A549 (cell line): ENCODE measurements at regions not wholly inside any gene's neighbourhood (a gene's known extent, or its start where the extent isn't known, plus 50 kb on each side); places are given as distances from the start of the nearest gene placed in this dataset.

Source experiments
- ATAC-seq, 2 experiments: fragments of 200-7000 bp in 1 of 2; fragments of >200 bp in 1 of 2; cut with Nextera tagmentation in 1 of 2; cut with Tn5 transposase in 1 of 2; 3 replicates each; pipeline versions ENCODE4 v1.8.0 to v1.9.1; 2018 to 2020; ENCODE audit warnings: mild to moderate bottlenecking in 1 of 2, moderate library complexity in 1 of 2
- CTCF ChIA-PET: fragments of 300-600 bp; sonication (Branson Sonifier 250); formaldehyde crosslinking; extraction: SDS; loops from one replicate; lab custom pipeline; 2021; ENCODE audit warnings: antibody characterized with exemption, inconsistent platforms; lab: Yijun Ruan, JAX
- POLR2A ChIA-PET: fragments of 350-600 bp; formaldehyde crosslinking; extraction: SDS; loops from one replicate; lab custom pipeline; 2021; ENCODE audit warnings: antibody characterized with exemption, inconsistent platforms; lab: Yijun Ruan, JAX
- DNase-seq, 2 experiments: peaks; one replicate each; pipeline versions ENCODE4 v3.0.0 to v3.0.0-alpha.2; 2011 to 2016; ENCODE audit warnings: low read depth in 1 of 2, low spot score in 1 of 2
- FAIRE-seq: peaks from 2 replicates; lab custom pipeline; 2011; peaks lifted over from hg19 to GRCh38; lab: Jason Lieb, UNC
- H3K27ac ChIP-seq, 2 experiments: fragments of >200 bp; sonication (Bioruptor Twin); formaldehyde crosslinking; 3 replicates each; pipeline ENCODE4 v1.5.1; 2016 to 2017
- H3K4me1 ChIP-seq: fragments of >200 bp; sonication (Bioruptor Twin); formaldehyde crosslinking; 3 replicates; pipeline ENCODE4 v1.6.1; 2016
- H3K4me2 ChIP-seq: fragments of >200 bp; sonication (Bioruptor Twin); formaldehyde crosslinking; 3 replicates; pipeline ENCODE4 v1.6.1; 2016
- H3K4me3 ChIP-seq: fragments of >200 bp; sonication (Bioruptor Twin); formaldehyde crosslinking; 3 replicates; pipeline ENCODE4 v1.5.1; 2016
- H3K9me3 ChIP-seq: fragments of >200 bp; sonication (Bioruptor Twin); formaldehyde crosslinking; 3 replicates; pipeline ENCODE4 v1.6.1; 2016
- BHLHE40 ChIP-seq: IDR thresholded peaks from 2 replicates; pipeline ENCODE4 v1.6.1; 2012; ENCODE audit warnings: low read depth, low read length, inconsistent platforms
- CBX8 ChIP-seq: fragments of 200-600 bp; sonication (generic); IDR thresholded peaks from 2 replicates; pipeline ENCODE4 v1.6.1; 2016
- CTCF ChIP-seq: fragments of >200 bp; sonication (Bioruptor Twin); formaldehyde crosslinking; IDR thresholded peaks from 3 replicates; pipeline ENCODE4 v1.5.1; 2016
- EHF ChIP-seq: fragments of 250-450 bp; sonication (Bioruptor Pico); IDR thresholded peaks from 2 replicates; pipeline ENCODE4 v1.5.0; 2020; ENCODE audit warnings: mild to moderate bottlenecking
- EP300 ChIP-seq, 2 experiments: fragments of >200 bp; sonication (Bioruptor Twin); formaldehyde crosslinking; IDR thresholded peaks; 2 replicates in 1 of 2; 3 replicates in 1 of 2; pipeline ENCODE4 v1.6.1; 2016 to 2017
- FOSB ChIP-seq: fragments of 250-450 bp; sonication (Bioruptor Pico); IDR thresholded peaks from 2 replicates; pipeline ENCODE4 v1.5.0; 2020; ENCODE audit warnings: mild to moderate bottlenecking, moderate library complexity
- FOXS1 ChIP-seq: fragments of 250-450 bp; sonication (Bioruptor Pico); IDR thresholded peaks from 2 replicates; pipeline ENCODE4 v1.5.0; 2020; ENCODE audit warnings: mild to moderate bottlenecking, moderate library complexity
- GATA3 ChIP-seq: IDR thresholded peaks from 2 replicates; pipeline ENCODE4 v1.6.1; 2012; ENCODE audit warnings: borderline replicate concordance
- HOXA7 ChIP-seq: fragments of 250-450 bp; sonication (Bioruptor Pico); IDR thresholded peaks from 2 replicates; pipeline ENCODE4 v1.5.0; 2020; ENCODE audit warnings: mild to moderate bottlenecking, moderate library complexity
- HOXB5 ChIP-seq: fragments of 250-450 bp; sonication (Bioruptor Pico); IDR thresholded peaks from 2 replicates; pipeline ENCODE4 v1.5.0; 2020; ENCODE audit warnings: mild to moderate bottlenecking, moderate library complexity
- MAZ ChIP-seq: fragments of 150-350 bp; IDR thresholded peaks from 2 replicates; pipeline ENCODE4 v1.6.1; 2014; ENCODE audit warnings: antibody characterized with exemption, low read depth, low read length, borderline replicate concordance
- NFE2L2 ChIP-seq: fragments of 150-350 bp; conservative IDR thresholded peaks from 2 replicates; pipeline ENCODE4 v1.6.1; 2014; ENCODE audit warnings: low read length
- PBX3 ChIP-seq: IDR thresholded peaks from 2 replicates; pipeline ENCODE4 v1.6.1; 2012
- POLR2AphosphoS2 ChIP-seq: conservative IDR thresholded peaks from 2 replicates; pipeline ENCODE4 v1.6.1; 2012; ENCODE audit warnings: low read length, improper control_type of control experiment, inconsistent platforms
- RAD21 ChIP-seq, 2 experiments: fragments of >200 bp in 1 of 2; sonication (Bioruptor Twin) in 1 of 2; formaldehyde crosslinking in 1 of 2; IDR thresholded peaks in 1 of 2; conservative IDR thresholded peaks in 1 of 2; 2 replicates in 1 of 2; 3 replicates in 1 of 2; pipeline ENCODE4 v1.6.1; 2012 to 2018; ENCODE audit warnings: inconsistent platforms in 1 of 2
- RFX5 ChIP-seq: fragments of 450-650 bp; IDR thresholded peaks from 2 replicates; pipeline ENCODE4 v1.7.1; 2014; ENCODE audit warnings: antibody characterized with exemption, mild to moderate bottlenecking, moderate library complexity
- SMC3 ChIP-seq: fragments of >200 bp; sonication (Bioruptor Twin); formaldehyde crosslinking; IDR thresholded peaks from 3 replicates; pipeline ENCODE4 v1.6.1; 2018; ENCODE audit warnings: inconsistent platforms
- ZFP36 ChIP-seq: fragments of 450-650 bp; IDR thresholded peaks from 2 replicates; pipeline ENCODE4 v1.6.1; 2014; ENCODE audit warnings: borderline replicate concordance; ENCODE audit not compliant: partially characterized antibody
- ZSCAN20 ChIP-seq: fragments of 250-450 bp; sonication (Bioruptor Pico); IDR thresholded peaks from 2 replicates; pipeline ENCODE4 v1.8.0; 2022; ENCODE audit warnings: mild to moderate bottlenecking, moderate library complexity
- WGBS: methylation state at CpG from one replicate; pipeline ENCODE4 v1.1.6; 2017; ENCODE audit errors: missing lambda C conversion rate; 5-methylcytosine and 5-hydroxymethylcytosine counted together
- TF ChIP-seq, protein P1 (sequence below): IDR thresholded peaks from 2 replicates; pipeline ENCODE4 v1.6.1; 2012
- TF ChIP-seq, protein P2 (sequence below): fragments of >200 bp; sonication (Bioruptor Twin); formaldehyde crosslinking; IDR thresholded peaks from 3 replicates; pipeline ENCODE4 v1.6.1; 2016
- TF ChIP-seq, protein P3 (sequence below): fragments of >200 bp; sonication (Bioruptor Twin); formaldehyde crosslinking; IDR thresholded peaks from 2 replicates; pipeline ENCODE4 v1.6.1; 2016

- Histone ChIP-seq H3K4me2 (no peak overlapping the region), H3K9me3 (no peaks in the 10 kb centered on the region), H3K4me1 (no peaks in the 10 kb centered on the region), H3K27ac (no peak overlapping the region), H3K4me3 (no peak overlapping the region)
- no peak for FAIRE-seq
- TF ChIP-seq EHF (CRISPR knock-in tag) (no peak), NFE2L2 (no peak), GATA3 (no peak), HOXA7 (CRISPR knock-in tag) (no peak), EP300 (IDR thresholded peaks at IDR 0.05) (no peak), ZSCAN20 (no peak)
- TF ChIP-seq, protein P1, sequence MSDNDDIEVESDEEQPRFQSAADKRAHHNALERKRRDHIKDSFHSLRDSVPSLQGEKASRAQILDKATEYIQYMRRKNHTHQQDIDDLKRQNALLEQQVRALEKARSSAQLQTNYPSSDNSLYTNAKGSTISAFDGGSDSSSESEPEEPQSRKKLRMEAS: no peak
- POLR2A ChIA-PET: no interaction called here
- CTCF ChIA-PET: interaction anchor here (1.7 kb wide), 1 partner anchor 9 kb away, joined by 4 read pairs; no protein-coding TSS in a partner anchor
- ATAC-seq: no peak
- DNase-seq: no peak
These were observed 95.5 kb upstream of the KCNK12 start for GRCh38 chr2:47666332-47666731.

- 46% methylated on average over 7 of the region's 7 CpGs for WGBS
- DNase-seq (peak in 1 of 2 experiments; percentile 24), ATAC-seq (peak; percentile 19 to 61; a peak in 3 of 6 replicates), FAIRE-seq (no peak)
- no peak overlapping the region for H3K4me3 ChIP-seq
- no peaks in the 10 kb centered on the region for H3K9me3 ChIP-seq
- POLR2A ChIA-PET: no interaction called here
- no peak overlapping the region for H3K27ac ChIP-seq
- CTCF ChIA-PET: interaction anchor here (1.7 kb wide), 1 partner anchor 10 kb away, joined by 4 read pairs; no protein-coding TSS in a partner anchor
- TF ChIP-seq RAD21 (conservative IDR thresholded peaks at IDR 0.05 in 1 of 2, IDR thresholded peaks at IDR 0.05 in 1 of 2): 0 out of 5 replicates have a peak, but pooled peaks have one; percentile 21 to 34
- TF ChIP-seq CTCF: peak; percentile 22; the same call in 2 of the 3 replicates
- TF ChIP-seq SMC3: peak; percentile 10; the same call in 1 of the 3 replicates
- TF ChIP-seq PBX3: no peak
- no peaks in the 10 kb centered on the region for H3K4me1 ChIP-seq
- no peak overlapping the region for H3K4me2 ChIP-seq
These were observed 94.0 kb upstream of the KCNK12 start for GRCh38 chr2:47664817-47665216.

DNA sequence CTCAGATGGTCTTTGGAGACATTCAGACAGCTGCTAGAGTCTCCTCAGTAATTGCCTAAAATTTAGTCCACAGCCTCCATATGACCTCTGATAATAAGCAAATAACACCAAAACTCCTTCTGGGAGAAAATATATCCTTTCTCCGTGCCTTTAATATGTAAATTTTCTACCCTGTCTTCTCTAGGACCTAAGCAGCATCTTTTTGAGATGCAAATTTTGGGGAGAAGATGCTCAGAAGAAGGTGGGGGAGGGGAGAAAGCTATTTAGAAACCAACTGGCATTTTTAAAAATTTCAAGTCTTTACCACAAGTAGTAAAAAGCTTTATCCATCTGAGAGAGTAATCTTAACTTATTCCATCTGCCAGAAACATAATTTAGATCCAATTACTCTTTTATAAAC, 91.8 kb upstream of the KCNK12 start:
- H3K4me3 ChIP-seq: no peak overlapping the region
- TF ChIP-seq FOSB (CRISPR knock-in tag) (no peak), HOXB5 (no peak), MAZ (no peak), ZSCAN20 (no peak), FOXS1 (no peak), CBX8 (no peak), RFX5 (no peak), POLR2AphosphoS2 (no peak), BHLHE40 (no peak), ZFP36 (no peak)
- TF ChIP-seq, protein P2, sequence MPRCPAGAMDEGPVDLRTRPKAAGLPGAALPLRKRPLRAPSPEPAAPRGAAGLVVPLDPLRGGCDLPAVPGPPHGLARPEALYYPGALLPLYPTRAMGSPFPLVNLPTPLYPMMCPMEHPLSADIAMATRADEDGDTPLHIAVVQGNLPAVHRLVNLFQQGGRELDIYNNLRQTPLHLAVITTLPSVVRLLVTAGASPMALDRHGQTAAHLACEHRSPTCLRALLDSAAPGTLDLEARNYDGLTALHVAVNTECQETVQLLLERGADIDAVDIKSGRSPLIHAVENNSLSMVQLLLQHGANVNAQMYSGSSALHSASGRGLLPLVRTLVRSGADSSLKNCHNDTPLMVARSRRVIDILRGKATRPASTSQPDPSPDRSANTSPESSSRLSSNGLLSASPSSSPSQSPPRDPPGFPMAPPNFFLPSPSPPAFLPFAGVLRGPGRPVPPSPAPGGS: no peak
- TF ChIP-seq, protein P3, sequence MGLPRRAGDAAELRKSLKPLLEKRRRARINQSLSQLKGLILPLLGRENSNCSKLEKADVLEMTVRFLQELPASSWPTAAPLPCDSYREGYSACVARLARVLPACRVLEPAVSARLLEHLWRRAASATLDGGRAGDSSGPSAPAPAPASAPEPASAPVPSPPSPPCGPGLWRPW: no peak
- TF ChIP-seq, all 56 proteins: peak for 0
- Histone ChIP-seq H3K4me1 (no peaks in the 10 kb centered on the region), H3K9me3 (no peaks in the 10 kb centered on the region), H3K4me2 (no peak overlapping the region), H3K27ac (no peak overlapping the region)
- FAIRE-seq (no peak), DNase-seq (no peak), ATAC-seq (no peak)
- WGBS: 7% methylated on average over 1 of the region's 1 CpG
- ChIA-PET POLR2A (no interaction called here), CTCF (interaction anchor here (0.8 kb wide), 1 partner anchor 142 kb away, joined by 3 read pairs; no protein-coding TSS in a partner anchor)
